ENCODE measurements at regions not wholly inside any gene's neighbourhood (a gene's known extent, or its start where the extent isn't known, plus 50 kb on each side); places are given as distances from the start of the nearest gene placed in this dataset.

GRCh38 chr1:218982482-218982881 is 191.2 kb upstream of the LYPLAL1 start:
- Histone ChIP-seq H3K27ac (ENCODE audit: extremely low read depth, low read depth, low read length) (no peak overlapping the region), H3K4me2 (ENCODE audit: insufficient read depth, low read length) (no peak overlapping the region), H3K9me1 (ENCODE audit: control insufficient read depth, insufficient read depth, low read length) (no peaks in the 10 kb centered on the region), H2AFZ (ENCODE audit: low read depth, low read length) (no peak overlapping the region), H3K36me3 (ENCODE audit: control insufficient read depth, insufficient read depth, low read length) (no peaks in the 10 kb centered on the region), H4K20me1 (replicated peaks; ENCODE audit: control insufficient read depth, insufficient read depth, low read length) (no peaks in the 10 kb centered on the region), H3K9ac (ENCODE audit: insufficient read depth in 1 of 2, low read depth in 2 of 2, low read length in 2 of 2) (no peak overlapping the region), H3K4me3 (no peak overlapping the region), H3K27me3 (ENCODE audit: control insufficient read depth in 2 of 2, insufficient read depth in 2 of 2, low read length in 2 of 2) (no peaks in the 10 kb centered on the region), H3K4me1 (replicated peaks in 1 of 2; ENCODE audit: control insufficient read depth in 2 of 2, insufficient read depth in 2 of 2, low read length in 2 of 2) (no peaks in the 10 kb centered on the region; a peak in 1 of 5 replicates), H3K79me2 (ENCODE audit: control insufficient read depth, insufficient read depth, low read length) (no peaks in the 10 kb centered on the region), H3K9me3 (replicated peaks; ENCODE audit: control insufficient read depth, insufficient read depth, low read depth, low read length) (no peaks in the 10 kb centered on the region)
- POLR2A ChIA-PET = no interaction called here
- no TSS peak for BruUV-seq (replicated peaks)
- in situ Hi-C loops (cut with MboI) (no loop called here), intact Hi-C loops (cut with micrococcal nuclease) (no loop called here)
- 4% methylated on average over 6 of the region's 6 CpGs for WGBS (ENCODE audit: insufficient coverage, low coverage, missing lambda C conversion rate)
- ATAC-seq (no peak), DNase-seq (ENCODE audit: extremely low read depth in 1 of 4, low spot score in 3 of 4) (no peak), FAIRE-seq (no peak)
- CTCF ChIA-PET (ENCODE audit: low intra/inter-chr PET ratio) = no interaction called here
- no peak for TF ChIP-seq ETV5 (CRISPR knock-in tag; IDR thresholded peaks at IDR 0.05; ENCODE audit: low read depth)
- TF ChIP-seq HCFC1 (IDR thresholded peaks at IDR 0.05; ENCODE audit: low read depth, low read length) = no peak
- TF ChIP-seq CBX8 (IDR thresholded peaks at IDR 0.05; ENCODE audit: borderline replicate concordance, extremely low read depth, low read depth, low read length, poor library complexity, severe bottlenecking) = no peak
- no peak for TF ChIP-seq FOXP1 (CRISPR knock-in tag; IDR thresholded peaks at IDR 0.05)
- TF ChIP-seq NFATC3 (IDR thresholded peaks at IDR 0.05) = no peak
- no peak for TF ChIP-seq BRF2 (IDR thresholded peaks at IDR 0.05; ENCODE audit: borderline replicate concordance, insufficient read depth, insufficient read length)
- no peak for TF ChIP-seq ASH1L (IDR thresholded peaks at IDR 0.05; ENCODE audit: borderline replicate concordance, low read depth, partially characterized antibody)
- no peak for TF ChIP-seq SFPQ (IDR thresholded peaks at IDR 0.05; ENCODE audit: low read depth, low read length)
- no peak for TF ChIP-seq ZFP91 (CRISPR knock-in tag; IDR thresholded peaks at IDR 0.05)
- no peak for TF ChIP-seq MYBL2 (IDR thresholded peaks at IDR 0.05; ENCODE audit: low read depth)
- no peak for TF ChIP-seq MYBL2 (CRISPR knock-in tag; IDR thresholded peaks at IDR 0.05; ENCODE audit: borderline replicate concordance)
- TF ChIP-seq TRIM24 (IDR thresholded peaks at IDR 0.05) = no peak
- no peak for TF ChIP-seq ZNF592 (IDR thresholded peaks at IDR 0.05)
